PC-3 (cell line): ENCODE measurements at regions not wholly inside any gene's neighbourhood (a gene's known extent, or its start where the extent isn't known, plus 50 kb on each side); places are given as distances from the start of the nearest gene placed in this dataset.

Experiments
- CTCF ChIP-seq: fragments of 300-600 bp; sonication (generic); conservative IDR thresholded peaks from 2 replicates; pipeline ENCODE4 v1.5.1; 2017; ENCODE audit warnings: antibody characterized with exemption, low read depth, mild to moderate bottlenecking, low read length
- EZH2 ChIP-seq: fragments of 300-600 bp; sonication (generic); IDR thresholded peaks from one replicate; pipeline ENCODE4 v1.6.1; 2017; ENCODE audit warnings: antibody characterized with exemption, mild to moderate bottlenecking, low read length; ENCODE audit not compliant: unreplicated experiment

- TF ChIP-seq CTCF = no peak
- no peak for TF ChIP-seq EZH2
Measured at GRCh38 chr7:33769930-33770329, 135.4 kb upstream of the BMPER start.
